IMR-90 (cell line): ENCODE measurements at regions not wholly inside any gene's neighbourhood (a gene's known extent, or its start where the extent isn't known, plus 50 kb on each side); places are given as distances from the start of the nearest gene placed in this dataset.

Experiments used
- ATAC-seq: fragments of 200-7000 bp; cut with Tn5 transposase; 2 replicates; pipeline ENCODE4 v1.9.1; 2020; ENCODE audit warnings: low read depth, mild to moderate bottlenecking, moderate library complexity
- BruUV-seq: library from RNA; stranded (reverse); fragments of 400-500 nt; replicated peaks from 2 replicates; lab custom pipeline; 2021; lab: Mats Ljungman, UMichigan
- CTCF ChIA-PET: fragments of 300-600 bp; formaldehyde crosslinking; extraction: SDS; loops from one replicate; lab custom pipeline; 2021; ENCODE audit warnings: antibody characterized with exemption; lab: Yijun Ruan, JAX
- POLR2A ChIA-PET: fragments of 300-600 bp; sonication (Branson Sonifier 250); formaldehyde crosslinking; loops from one replicate; lab custom pipeline; 2022; ENCODE audit warnings: antibody characterized with exemption; ENCODE audit not compliant: unreplicated experiment; lab: Charles Lee
- DNase-seq: peaks from one replicate; pipeline ENCODE4 v3.0.0; 2013
- H2AFZ ChIP-seq: replicated peaks from 2 replicates; pipeline ENCODE3; 2013; ENCODE audit warnings: low read length, mild to moderate bottlenecking; ENCODE audit not compliant: poor library complexity
- H2AK5ac ChIP-seq: 2 replicates; pipeline ENCODE4 v1.6.1; 2013; ENCODE audit warnings: low read depth, low read length, inconsistent platforms
- H2AK9ac ChIP-seq: replicated peaks from 2 replicates; pipeline ENCODE3; 2013; ENCODE audit warnings: mild to moderate bottlenecking, low read depth, low read length, moderate library complexity; ENCODE audit not compliant: poor library complexity
- H2BK120ac ChIP-seq: 2 replicates; pipeline ENCODE4 v1.6.1; 2013; ENCODE audit warnings: low read depth, low read length, inconsistent platforms
- H2BK15ac ChIP-seq: 3 replicates; pipeline ENCODE4 v1.6.1; 2013; ENCODE audit warnings: low read depth, low read length, inconsistent platforms
- H2BK20ac ChIP-seq: 2 replicates; pipeline ENCODE4 v1.6.1; 2013; ENCODE audit warnings: low read depth, mild to moderate bottlenecking, inconsistent platforms, low read length, moderate library complexity
- H2BK5ac ChIP-seq: 2 replicates; pipeline ENCODE4 v1.6.1; 2013; ENCODE audit warnings: mild to moderate bottlenecking, low read depth, low read length, inconsistent platforms; ENCODE audit not compliant: poor library complexity, severe bottlenecking
- H3K14ac ChIP-seq: replicated peaks from 2 replicates; pipeline ENCODE4 v1.6.1; 2013; ENCODE audit warnings: low read depth, low read length, inconsistent platforms
- H3K18ac ChIP-seq: 2 replicates; pipeline ENCODE4 v1.6.1; 2013; ENCODE audit warnings: low read depth, low read length, control low read depth
- H3K23ac ChIP-seq: 2 replicates; pipeline ENCODE4 v1.6.1; 2013; ENCODE audit warnings: low read depth, low read length, inconsistent platforms
- H3K27ac ChIP-seq: 2 replicates; pipeline ENCODE4 v1.5.1; 2013; ENCODE audit warnings: mild to moderate bottlenecking, control low read depth, low read length; ENCODE audit not compliant: insufficient read depth
- H3K27me3 ChIP-seq: 2 replicates; pipeline ENCODE4 v1.6.1; 2013; ENCODE audit warnings: low read length; ENCODE audit not compliant: control insufficient read depth, insufficient read depth
- H3K36me3 ChIP-seq: 2 replicates; pipeline ENCODE4 v1.6.1; 2013; ENCODE audit warnings: low read length, mixed read lengths; ENCODE audit not compliant: control insufficient read depth, insufficient read depth
- H3K4ac ChIP-seq: 2 replicates; pipeline ENCODE4 v1.6.1; 2013; ENCODE audit warnings: low read depth, low read length, inconsistent platforms
- H3K4me1 ChIP-seq: 2 replicates; pipeline ENCODE4 v1.6.1; 2013; ENCODE audit warnings: low read length, mixed read lengths; ENCODE audit not compliant: control insufficient read depth, insufficient read depth
- H3K4me2 ChIP-seq: 2 replicates; pipeline ENCODE4 v1.6.1; 2013; ENCODE audit warnings: low read depth, mild to moderate bottlenecking, control low read depth, low read length, moderate library complexity
- H3K4me3 ChIP-seq: 2 replicates; pipeline ENCODE4 v1.5.1; 2013; ENCODE audit warnings: low read depth, mild to moderate bottlenecking, control low read depth, low read length, moderate library complexity; ENCODE audit not compliant: insufficient read depth
- H3K56ac ChIP-seq: 2 replicates; pipeline ENCODE4 v1.6.1; 2013; ENCODE audit warnings: low read length, inconsistent platforms; ENCODE audit not compliant: insufficient read depth; ENCODE audit errors: extremely low read depth
- H3K79me1 ChIP-seq, 2 experiments: 2 replicates each; pipeline ENCODE4 v1.6.1; 2013; ENCODE audit warnings: low read length in 2 of 2, inconsistent platforms in 1 of 2, low read depth in 1 of 2
- H3K9ac ChIP-seq: 2 replicates; pipeline ENCODE4 v1.6.1; 2013; ENCODE audit warnings: low read depth, low read length, control low read depth
- H3K9me1 ChIP-seq: 2 replicates; pipeline ENCODE4 v1.6.1; 2013; ENCODE audit warnings: low read length, inconsistent platforms; ENCODE audit not compliant: insufficient read depth
- H3K9me3 ChIP-seq: 2 replicates; pipeline ENCODE4 v1.6.1; 2013; ENCODE audit warnings: low read length; ENCODE audit not compliant: control insufficient read depth, insufficient read depth
- H4K20me1 ChIP-seq: 2 replicates; pipeline ENCODE4 v1.6.1; 2013; ENCODE audit warnings: low read length, inconsistent platforms; ENCODE audit not compliant: insufficient read depth
- H4K5ac ChIP-seq: 2 replicates; pipeline ENCODE4 v1.6.1; 2013; ENCODE audit warnings: mild to moderate bottlenecking, low read depth, low read length, control low read depth
- H4K8ac ChIP-seq, 2 experiments: 2 replicates each; pipeline ENCODE4 v1.6.1; 2013; ENCODE audit warnings: low read depth in 2 of 2, low read length in 2 of 2, control low read depth in 1 of 2, inconsistent platforms in 1 of 2
- H4K91ac ChIP-seq: 2 replicates; pipeline ENCODE4 v1.6.1; 2013; ENCODE audit warnings: low read depth, low read length, inconsistent platforms; ENCODE audit not compliant: insufficient read depth
- BHLHE40 ChIP-seq: fragments of 150-350 bp; IDR thresholded peaks from 2 replicates; pipeline ENCODE4 v1.6.1; 2016; ENCODE audit warnings: mild to moderate bottlenecking, low read depth, low read length
- FOS ChIP-seq: fragments of 150-350 bp; IDR thresholded peaks from 2 replicates; pipeline ENCODE4 v1.6.1; 2016; ENCODE audit warnings: low read depth, low read length
- MAZ ChIP-seq: IDR thresholded peaks from 2 replicates; pipeline ENCODE4 v1.6.1; 2012; ENCODE audit warnings: low read depth, mild to moderate bottlenecking, low read length, improper control_type of control experiment, moderate library complexity, borderline replicate concordance
- MXI1 ChIP-seq: IDR thresholded peaks from 2 replicates; pipeline ENCODE4 v1.6.1; 2012; ENCODE audit warnings: low read depth, mild to moderate bottlenecking, low read length, moderate library complexity, borderline replicate concordance
- RAD21 ChIP-seq: IDR thresholded peaks from 2 replicates; pipeline ENCODE4 v1.6.1; 2012; ENCODE audit warnings: low read length, improper control_type of control experiment
- RCOR1 ChIP-seq: IDR thresholded peaks from 2 replicates; pipeline ENCODE4 v1.6.1; 2012; ENCODE audit warnings: mild to moderate bottlenecking, low read length, improper control_type of control experiment; ENCODE audit not compliant: insufficient replicate concordance
- dilution Hi-C: fragments of 300-500 bp; cut with HindIII; formaldehyde crosslinking; loops from one replicate; pipeline ENCODE4 v1.14.3; 2018; ENCODE audit warnings: low sequenced_read_pairs; ENCODE audit not compliant: unreplicated experiment
- in situ Hi-C: fragments of 300-500 bp; cut with MboI; formaldehyde crosslinking; loops from 3 replicates; pipeline ENCODE4 v1.14.3; 2019; ENCODE audit warnings: low sequenced_read_pairs, inconsistent platforms, mixed read lengths
- intact Hi-C: fragments of 100-400 bp; cut with micrococcal nuclease; formaldehyde crosslinking; loops from 2 replicates; pipeline ENCODE4 v1.10.0; 2022

- Histone ChIP-seq H2BK5ac (no peak overlapping the region), H4K8ac (no peak overlapping the region), H3K27ac (no peak overlapping the region), H3K27me3 (no peaks in the 10 kb centered on the region), H4K91ac (no peak overlapping the region), H2AK5ac (no peak overlapping the region), H3K14ac (no peak overlapping the region), H3K4me3 (no peak overlapping the region), H2AK9ac (no peak overlapping the region), H3K36me3 (no peaks in the 10 kb centered on the region), H3K18ac (no peak overlapping the region), H2BK20ac (no peak overlapping the region), H3K4me1 (no peaks in the 10 kb centered on the region), H3K79me1 (no peaks in the 10 kb centered on the region), H3K9me1 (no peaks in the 10 kb centered on the region), H4K5ac (no peak overlapping the region), H3K4me2 (no peak overlapping the region), H3K23ac (no peak overlapping the region), H2BK15ac (no peak overlapping the region), H3K9me3 (no peaks in the 10 kb centered on the region), H2BK120ac (no peak overlapping the region), H2AFZ (no peak overlapping the region), H3K4ac (no peak overlapping the region), H4K20me1 (no peaks in the 10 kb centered on the region), H3K56ac (no peak overlapping the region), H3K9ac (no peak overlapping the region)
- dilution Hi-C loops: no loop called here
- TF ChIP-seq RCOR1: no peak
- TF ChIP-seq MXI1: no peak
- no peak for TF ChIP-seq MAZ
- TF ChIP-seq RAD21: no peak
- no peak for TF ChIP-seq FOS
- TF ChIP-seq BHLHE40: no peak
- intact Hi-C loops: no loop called here
- POLR2A ChIA-PET: no interaction called here
- CTCF ChIA-PET: no interaction called here
- in situ Hi-C loops: no loop called here
- DNase-seq (no peak), ATAC-seq (no peak)
- BruUV-seq: no TSS peak
These were observed 522.6 kb upstream of the MMS22L start for GRCh38 chr6:97805596-97805995.
